HCT116 (cell line): ENCODE measurements at regions not wholly inside any gene's neighbourhood (a gene's known extent, or its start where the extent isn't known, plus 50 kb on each side); places are given as distances from the start of the nearest gene placed in this dataset.

ENCODE experiments used
- CEBPB ChIP-seq: IDR thresholded peaks from 2 replicates; pipeline ENCODE4 v1.6.1; 2012; ENCODE audit warnings: low read depth
- EGR1 ChIP-seq: IDR thresholded peaks from 2 replicates; pipeline ENCODE4 v1.6.1; 2012; ENCODE audit warnings: low read depth
- ELF1 ChIP-seq: IDR thresholded peaks from 2 replicates; pipeline ENCODE4 v1.6.1; 2012; ENCODE audit warnings: low read depth, borderline replicate concordance
- EZH2 ChIP-seq: fragments of 200-600 bp; sonication (generic); IDR thresholded peaks from 2 replicates; pipeline ENCODE4 v1.6.1; 2017; ENCODE audit warnings: antibody characterized with exemption, mixed run types
- EZH2phosphoT487 ChIP-seq: fragments of 200-600 bp; IDR thresholded peaks from 2 replicates; pipeline ENCODE4 v1.6.1; 2018; ENCODE audit warnings: antibody characterized with exemption, borderline replicate concordance
- POLR2A ChIP-seq: IDR thresholded peaks from 2 replicates; pipeline ENCODE4 v1.7.0; 2011; ENCODE audit warnings: borderline replicate concordance; ENCODE audit not compliant: insufficient read depth, insufficient read length; ENCODE audit errors: extremely low read depth
- POLR2AphosphoS5 ChIP-seq: IDR thresholded peaks from 2 replicates; pipeline ENCODE4 v1.6.1; 2011; ENCODE audit warnings: mild to moderate bottlenecking, low read depth, low read length, moderate library complexity
- RAD21 ChIP-seq: IDR thresholded peaks from 2 replicates; pipeline ENCODE4 v1.6.1; 2012; ENCODE audit warnings: low read depth, mild to moderate bottlenecking
- SIN3A ChIP-seq: IDR thresholded peaks from 2 replicates; pipeline ENCODE4 v1.6.1; 2012; ENCODE audit warnings: low read depth
- YY1 ChIP-seq: IDR thresholded peaks from 2 replicates; pipeline ENCODE4 v1.6.1; 2011; ENCODE audit warnings: low read length, low read depth, moderate library complexity, mild to moderate bottlenecking; ENCODE audit not compliant: insufficient replicate concordance; ENCODE audit errors: extremely low read depth
- TF ChIP-seq, protein P1 (sequence below), 3 experiments: fragments of 200-600 bp in 1 of 3; sonication (generic) in 1 of 3; IDR thresholded peaks in 2 of 3; conservative IDR thresholded peaks in 1 of 3; 2 replicates each; pipeline ENCODE4 v1.5.1; 2012 to 2017; ENCODE audit warnings: low read depth in 2 of 3, low read length in 2 of 3, antibody characterized with exemption in 1 of 3, borderline replicate concordance in 1 of 3, control low read depth in 1 of 3, mild to moderate bottlenecking in 1 of 3, mixed read lengths in 1 of 3, mixed run types in 1 of 3, moderate library complexity in 1 of 3; ENCODE audit not compliant: insufficient read depth in 1 of 3
- TF ChIP-seq, protein P2 (sequence below): IDR thresholded peaks from 2 replicates; pipeline ENCODE4 v1.6.1; 2012
- TF ChIP-seq, protein P3 (sequence below): IDR thresholded peaks from 2 replicates; pipeline ENCODE4 v1.6.1; 2012; ENCODE audit warnings: low read depth
- TF ChIP-seq, protein P4 (sequence below): IDR thresholded peaks from 2 replicates; pipeline ENCODE4 v1.6.1; 2011; ENCODE audit warnings: mild to moderate bottlenecking, low read length, moderate library complexity; ENCODE audit not compliant: insufficient replicate concordance; ENCODE audit errors: extremely low read depth

DNA sequence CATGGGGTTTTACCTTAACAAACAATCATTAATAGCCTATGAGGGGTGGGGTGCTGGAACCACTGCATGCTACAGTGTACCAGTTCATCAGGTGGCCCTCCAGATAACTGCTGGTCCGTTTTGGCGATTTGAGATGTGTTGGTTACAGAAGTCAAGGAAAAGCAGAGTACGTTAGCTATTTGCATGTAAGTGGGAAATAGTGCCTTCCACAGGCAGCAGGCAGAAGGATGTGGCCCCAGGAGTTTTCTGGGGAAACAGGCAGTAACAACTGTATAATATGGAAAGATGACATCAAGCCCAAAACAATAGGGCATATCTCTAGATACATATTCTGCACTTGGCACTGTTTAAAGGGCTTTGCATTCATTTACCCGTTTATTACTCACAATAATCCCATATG lies 245.7 kb downstream of the COL4A1 start:
- TF ChIP-seq SIN3A, result no peak
- TF ChIP-seq, protein P1, sequence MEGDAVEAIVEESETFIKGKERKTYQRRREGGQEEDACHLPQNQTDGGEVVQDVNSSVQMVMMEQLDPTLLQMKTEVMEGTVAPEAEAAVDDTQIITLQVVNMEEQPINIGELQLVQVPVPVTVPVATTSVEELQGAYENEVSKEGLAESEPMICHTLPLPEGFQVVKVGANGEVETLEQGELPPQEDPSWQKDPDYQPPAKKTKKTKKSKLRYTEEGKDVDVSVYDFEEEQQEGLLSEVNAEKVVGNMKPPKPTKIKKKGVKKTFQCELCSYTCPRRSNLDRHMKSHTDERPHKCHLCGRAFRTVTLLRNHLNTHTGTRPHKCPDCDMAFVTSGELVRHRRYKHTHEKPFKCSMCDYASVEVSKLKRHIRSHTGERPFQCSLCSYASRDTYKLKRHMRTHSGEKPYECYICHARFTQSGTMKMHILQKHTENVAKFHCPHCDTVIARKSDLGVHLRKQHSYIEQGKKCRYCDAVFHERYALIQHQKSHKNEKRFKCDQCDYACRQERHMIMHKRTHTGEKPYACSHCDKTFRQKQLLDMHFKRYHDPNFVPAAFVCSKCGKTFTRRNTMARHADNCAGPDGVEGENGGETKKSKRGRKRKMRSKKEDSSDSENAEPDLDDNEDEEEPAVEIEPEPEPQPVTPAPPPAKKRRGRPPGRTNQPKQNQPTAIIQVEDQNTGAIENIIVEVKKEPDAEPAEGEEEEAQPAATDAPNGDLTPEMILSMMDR (IDR thresholded peaks at IDR 0.05 in 2 of 3, conservative IDR thresholded peaks at IDR 0.05 in 1 of 3; ENCODE audit: borderline replicate concordance in 1 of 3, insufficient read depth in 1 of 3, low read depth in 2 of 3, low read length in 2 of 3), result peak in 1 of 3 experiments; percentile 17; a peak in 1 of 6 replicates
- TF ChIP-seq YY1, result no peak
- no peak for TF ChIP-seq POLR2A
- TF ChIP-seq RAD21, result no peak
- TF ChIP-seq, protein P2, sequence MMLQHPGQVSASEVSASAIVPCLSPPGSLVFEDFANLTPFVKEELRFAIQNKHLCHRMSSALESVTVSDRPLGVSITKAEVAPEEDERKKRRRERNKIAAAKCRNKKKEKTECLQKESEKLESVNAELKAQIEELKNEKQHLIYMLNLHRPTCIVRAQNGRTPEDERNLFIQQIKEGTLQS, result no peak
- no peak for TF ChIP-seq POLR2AphosphoS5
- TF ChIP-seq EZH2, result no peak
- TF ChIP-seq, protein P3, sequence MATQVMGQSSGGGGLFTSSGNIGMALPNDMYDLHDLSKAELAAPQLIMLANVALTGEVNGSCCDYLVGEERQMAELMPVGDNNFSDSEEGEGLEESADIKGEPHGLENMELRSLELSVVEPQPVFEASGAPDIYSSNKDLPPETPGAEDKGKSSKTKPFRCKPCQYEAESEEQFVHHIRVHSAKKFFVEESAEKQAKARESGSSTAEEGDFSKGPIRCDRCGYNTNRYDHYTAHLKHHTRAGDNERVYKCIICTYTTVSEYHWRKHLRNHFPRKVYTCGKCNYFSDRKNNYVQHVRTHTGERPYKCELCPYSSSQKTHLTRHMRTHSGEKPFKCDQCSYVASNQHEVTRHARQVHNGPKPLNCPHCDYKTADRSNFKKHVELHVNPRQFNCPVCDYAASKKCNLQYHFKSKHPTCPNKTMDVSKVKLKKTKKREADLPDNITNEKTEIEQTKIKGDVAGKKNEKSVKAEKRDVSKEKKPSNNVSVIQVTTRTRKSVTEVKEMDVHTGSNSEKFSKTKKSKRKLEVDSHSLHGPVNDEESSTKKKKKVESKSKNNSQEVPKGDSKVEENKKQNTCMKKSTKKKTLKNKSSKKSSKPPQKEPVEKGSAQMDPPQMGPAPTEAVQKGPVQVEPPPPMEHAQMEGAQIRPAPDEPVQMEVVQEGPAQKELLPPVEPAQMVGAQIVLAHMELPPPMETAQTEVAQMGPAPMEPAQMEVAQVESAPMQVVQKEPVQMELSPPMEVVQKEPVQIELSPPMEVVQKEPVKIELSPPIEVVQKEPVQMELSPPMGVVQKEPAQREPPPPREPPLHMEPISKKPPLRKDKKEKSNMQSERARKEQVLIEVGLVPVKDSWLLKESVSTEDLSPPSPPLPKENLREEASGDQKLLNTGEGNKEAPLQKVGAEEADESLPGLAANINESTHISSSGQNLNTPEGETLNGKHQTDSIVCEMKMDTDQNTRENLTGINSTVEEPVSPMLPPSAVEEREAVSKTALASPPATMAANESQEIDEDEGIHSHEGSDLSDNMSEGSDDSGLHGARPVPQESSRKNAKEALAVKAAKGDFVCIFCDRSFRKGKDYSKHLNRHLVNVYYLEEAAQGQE, result no peak
- TF ChIP-seq EZH2phosphoT487, result no peak
- TF ChIP-seq ELF1, result no peak
- TF ChIP-seq, protein P4, sequence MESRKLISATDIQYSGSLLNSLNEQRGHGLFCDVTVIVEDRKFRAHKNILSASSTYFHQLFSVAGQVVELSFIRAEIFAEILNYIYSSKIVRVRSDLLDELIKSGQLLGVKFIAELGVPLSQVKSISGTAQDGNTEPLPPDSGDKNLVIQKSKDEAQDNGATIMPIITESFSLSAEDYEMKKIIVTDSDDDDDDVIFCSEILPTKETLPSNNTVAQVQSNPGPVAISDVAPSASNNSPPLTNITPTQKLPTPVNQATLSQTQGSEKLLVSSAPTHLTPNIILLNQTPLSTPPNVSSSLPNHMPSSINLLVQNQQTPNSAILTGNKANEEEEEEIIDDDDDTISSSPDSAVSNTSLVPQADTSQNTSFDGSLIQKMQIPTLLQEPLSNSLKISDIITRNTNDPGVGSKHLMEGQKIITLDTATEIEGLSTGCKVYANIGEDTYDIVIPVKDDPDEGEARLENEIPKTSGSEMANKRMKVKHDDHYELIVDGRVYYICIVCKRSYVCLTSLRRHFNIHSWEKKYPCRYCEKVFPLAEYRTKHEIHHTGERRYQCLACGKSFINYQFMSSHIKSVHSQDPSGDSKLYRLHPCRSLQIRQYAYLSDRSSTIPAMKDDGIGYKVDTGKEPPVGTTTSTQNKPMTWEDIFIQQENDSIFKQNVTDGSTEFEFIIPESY, result no peak
- no peak for TF ChIP-seq EGR1
- TF ChIP-seq CEBPB, result no peak
